CD14-positive monocyte (primary cell): ENCODE measurements at regions not wholly inside any gene's neighbourhood (a gene's known extent, or its start where the extent isn't known, plus 50 kb on each side); places are given as distances from the start of the nearest gene placed in this dataset.

Experiments
- DNase-seq, 3 donors: peaks; one replicate each; pipeline ENCODE4 v3.0.0-alpha.2; 2011 to 2022
- H2AFZ ChIP-seq: 2 replicates; pipeline ENCODE4 v1.6.0; 2012; ENCODE audit warnings: mild to moderate bottlenecking, low read depth, low read length, inconsistent platforms; ENCODE audit not compliant: insufficient read depth, poor library complexity, severe bottlenecking
- H3K27ac ChIP-seq, 2 donors: 1 replicate in 1 of 2; 2 replicates in 1 of 2; pipeline ENCODE4 v1.5.1; 2012 to 2013; ENCODE audit warnings: low read length in 2 of 2, control low read depth in 1 of 2, inconsistent platforms in 1 of 2, low read depth in 1 of 2, mild to moderate bottlenecking in 1 of 2
- H3K27me3 ChIP-seq, 2 donors: one replicate each; pipeline versions ENCODE4 v1.6.0 to v1.6.1; 2011 to 2013; ENCODE audit warnings: low read length in 2 of 2; ENCODE audit not compliant: control insufficient read depth in 2 of 2, insufficient read depth in 2 of 2
- H3K36me3 ChIP-seq, 2 donors: replicated peaks in 1 of 2; 1 replicate in 1 of 2; 2 replicates in 1 of 2; pipeline versions ENCODE4 v1.5.1 to v1.6.1; 2012 to 2013; ENCODE audit warnings: low read length in 2 of 2, control low read depth in 1 of 2, inconsistent platforms in 1 of 2, mild to moderate bottlenecking in 1 of 2; ENCODE audit not compliant: insufficient read depth in 2 of 2, control insufficient read depth in 1 of 2
- H3K4me1 ChIP-seq, 2 donors: 1 replicate in 1 of 2; 2 replicates in 1 of 2; pipeline versions ENCODE4 v1.5.1 to v1.6.1; 2012 to 2013; ENCODE audit warnings: low read length in 2 of 2, control low read depth in 1 of 2, inconsistent platforms in 1 of 2, mild to moderate bottlenecking in 1 of 2, moderate library complexity in 1 of 2; ENCODE audit not compliant: insufficient read depth in 2 of 2, control insufficient read depth in 1 of 2
- H3K4me2 ChIP-seq: replicated peaks from 2 replicates; pipeline ENCODE3; 2012; ENCODE audit warnings: low read length, moderate library complexity, mild to moderate bottlenecking; ENCODE audit not compliant: poor library complexity, severe bottlenecking; ENCODE audit errors: extremely low read depth
- H3K4me3 ChIP-seq, 3 experiments: fragments of 200-600 bp in 1 of 3; sonication (generic) in 1 of 3; replicated peaks in 1 of 3; 1 replicate in 2 of 3; 2 replicates in 1 of 3; pipeline ENCODE4 v1.5.1; 2011 to 2013; ENCODE audit warnings: low read length in 3 of 3, mild to moderate bottlenecking in 3 of 3, control low read depth in 2 of 3, low read depth in 2 of 3, inconsistent platforms in 1 of 3, moderate library complexity in 1 of 3
- H3K79me2 ChIP-seq: 2 replicates; pipeline ENCODE4 v1.6.0; 2012; ENCODE audit warnings: mild to moderate bottlenecking, control low read depth, inconsistent platforms, low read length, moderate library complexity; ENCODE audit not compliant: insufficient read depth
- H3K9ac ChIP-seq: 2 replicates; pipeline ENCODE4 v1.6.0; 2017; ENCODE audit warnings: low read length, mild to moderate bottlenecking; ENCODE audit not compliant: insufficient read depth, poor library complexity, severe bottlenecking
- H3K9me3 ChIP-seq, 2 donors: replicated peaks in 1 of 2; 1 replicate in 1 of 2; 2 replicates in 1 of 2; pipeline versions ENCODE4 v1.5.1 to v1.6.1; 2012 to 2013; ENCODE audit warnings: low read length in 2 of 2, control low read depth in 1 of 2; ENCODE audit not compliant: control insufficient read depth in 1 of 2, insufficient read depth in 1 of 2
- H4K20me1 ChIP-seq: 2 replicates; pipeline ENCODE4 v1.6.0; 2012; ENCODE audit warnings: mild to moderate bottlenecking, low read length, control low read depth, moderate library complexity; ENCODE audit not compliant: insufficient read depth
- H3K27ac Mint-ChIP-seq, 7 donors: one replicate each; pipeline ENCODE4 v1.8.0; 2020; ENCODE audit warnings: mild to moderate bottlenecking in 7 of 7, mixed read lengths in 7 of 7, moderate library complexity in 6 of 7, inconsistent platforms in 2 of 7
- H3K27me3 Mint-ChIP-seq, 3 donors: one replicate each; pipeline ENCODE4 v1.8.0; 2021 to 2022; ENCODE audit warnings: low read depth in 3 of 3, mild to moderate bottlenecking in 3 of 3, mixed read lengths in 3 of 3, moderate library complexity in 3 of 3, inconsistent platforms in 1 of 3
- H3K36me3 Mint-ChIP-seq, 2 donors: one replicate each; pipeline ENCODE4 v1.8.0; 2020; ENCODE audit warnings: mixed read lengths in 2 of 2, inconsistent platforms in 1 of 2, mild to moderate bottlenecking in 1 of 2
- H3K4me1 Mint-ChIP-seq: one replicate; pipeline ENCODE4 v1.8.0; 2020; ENCODE audit warnings: mild to moderate bottlenecking, mixed read lengths
- H3K4me3 Mint-ChIP-seq, 2 donors: one replicate each; pipeline ENCODE4 v1.8.0; 2020; ENCODE audit warnings: mild to moderate bottlenecking in 2 of 2, mixed read lengths in 2 of 2, moderate library complexity in 1 of 2
- H3K9me3 Mint-ChIP-seq, 7 donors: one replicate each; pipeline ENCODE4 v1.8.0; 2020 to 2022; ENCODE audit warnings: mixed read lengths in 7 of 7, mild to moderate bottlenecking in 6 of 7, moderate library complexity in 6 of 7, inconsistent platforms in 2 of 7
- CTCF ChIP-seq: fragments of 200-600 bp; IDR thresholded peaks from one replicate; pipeline ENCODE4 v1.8.0; 2022; ENCODE audit warnings: antibody characterized with exemption, mild to moderate bottlenecking
- WGBS: methylation state at CpG from one replicate; pipeline ENCODE4 v1.1.5; 2013; ENCODE audit warnings: missing lambda C conversion rate; ENCODE audit not compliant: insufficient coverage; 5-methylcytosine and 5-hydroxymethylcytosine counted together
- intact Hi-C, 2 donors: fragments of 100-400 bp; cut with micrococcal nuclease; formaldehyde crosslinking; loops; one replicate each; pipeline versions ENCODE4 v1.15.0 to v1.15.1; 2023

GRCh38 chr14:87080146-87080545 is 912.8 kb downstream of the GALC start:
- WGBS = 83% methylated on average over 4 of the region's 7 CpGs
- Mint-ChIP-seq H3K36me3 (no peaks in the 10 kb centered on the region), H3K27ac (no peak overlapping the region), H3K27me3 (no peaks in the 10 kb centered on the region), H3K4me1 (no peaks in the 10 kb centered on the region), H3K9me3 (peaks cover 0 to 6% (median 4%) of the 10 kb centered on the region in 7 donors), H3K4me3 (no peak overlapping the region)
- Histone ChIP-seq H3K36me3 (no peaks in the 10 kb centered on the region), H3K9ac (no peak overlapping the region), H3K4me1 (no peaks in the 10 kb centered on the region), H4K20me1 (no peaks in the 10 kb centered on the region), H2AFZ (no peak overlapping the region), H3K79me2 (no peaks in the 10 kb centered on the region), H3K4me2 (no peak overlapping the region), H3K27me3 (no peaks in the 10 kb centered on the region), H3K27ac (no peak overlapping the region), H3K9me3 (no peaks in the 10 kb centered on the region), H3K4me3 (no peak overlapping the region)
- TF ChIP-seq CTCF = no peak
- DNase-seq = no peak
- intact Hi-C loops = no loop called here

- H3K36me3 Mint-ChIP-seq = no peaks in the 10 kb centered on the region
- Histone ChIP-seq H3K79me2 (no peaks in the 10 kb centered on the region), H3K9me3 (no peaks in the 10 kb centered on the region), H3K9ac (no peak overlapping the region), H4K20me1 (no peaks in the 10 kb centered on the region), H3K4me1 (no peaks in the 10 kb centered on the region), H3K4me3 (no peak overlapping the region), H3K4me2 (no peak overlapping the region), H3K27me3 (no peaks in the 10 kb centered on the region), H3K27ac (no peak overlapping the region), H3K36me3 (no peaks in the 10 kb centered on the region), H2AFZ (no peak overlapping the region)
- no peak for DNase-seq
- TF ChIP-seq CTCF = no peak
- H3K4me3 Mint-ChIP-seq = no peak overlapping the region
- WGBS = 91% methylated on average over 4 of the region's 6 CpGs
- H3K27ac Mint-ChIP-seq = no peak overlapping the region
- H3K4me1 Mint-ChIP-seq = no peaks in the 10 kb centered on the region
- peaks cover 0 to 6% (median 4%) of the 10 kb centered on the region in 7 donors for H3K9me3 Mint-ChIP-seq
- no peaks in the 10 kb centered on the region for H3K27me3 Mint-ChIP-seq
- intact Hi-C loops = no loop called here
Measured at GRCh38 chr14:87079416-87079815, 913.6 kb downstream of the GALC start.
